Activated CD4-positive, alpha-beta T cell treated with anti-CD3 and anti-CD28 coated beads, Interleukin-10, Interleukin-2, amounts not matched to agents 100 ng/mL and 50 ng/mL, durations not matched to agents 16 hours and 8 hours (primary cell): ENCODE measurements at regions not wholly inside any gene's neighbourhood (a gene's known extent, or its start where the extent isn't known, plus 50 kb on each side); places are given as distances from the start of the nearest gene placed in this dataset.
A peak's percentile ranks its signal among the peaks of the same experiment; 100 is the strongest.
"Not testable (repeated sequence)": the region's sequence is repeated elsewhere in the genome, so short reads cannot be mapped to it uniquely, and the experiment has no call there.

Source experiments
- DNase-seq: peaks from one replicate; pipeline ENCODE4 v3.0.0-alpha.2; 2020

- DNase-seq = no peak
These were observed 592.8 kb upstream of the PCDH10 start for GRCh38 chr4:132556316-132556715.

- DNase-seq = no peak
These were observed 591.4 kb upstream of the PCDH10 start for GRCh38 chr4:132557660-132558059.

DNA sequence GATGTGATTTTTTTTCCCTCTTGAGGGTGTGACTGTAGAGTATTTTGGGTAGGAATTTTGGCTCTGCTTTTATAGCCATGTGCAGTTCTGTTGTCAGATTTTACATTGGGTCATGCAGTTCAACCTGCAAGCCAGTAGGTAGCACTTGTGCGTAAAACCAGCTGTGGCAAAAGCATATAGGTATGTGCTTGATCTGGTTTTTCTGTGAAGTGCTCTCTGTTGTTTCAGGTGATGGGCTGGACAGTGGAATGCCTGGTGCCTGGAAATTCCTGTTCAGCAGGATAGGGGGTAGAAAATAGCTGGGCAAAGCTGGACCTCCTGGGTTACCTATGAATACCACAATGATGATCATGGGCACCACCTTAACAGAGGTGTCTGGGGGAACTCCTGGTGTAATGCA lies 584.2 kb upstream of the PCDH10 start:
- no peak for DNase-seq

DNA sequence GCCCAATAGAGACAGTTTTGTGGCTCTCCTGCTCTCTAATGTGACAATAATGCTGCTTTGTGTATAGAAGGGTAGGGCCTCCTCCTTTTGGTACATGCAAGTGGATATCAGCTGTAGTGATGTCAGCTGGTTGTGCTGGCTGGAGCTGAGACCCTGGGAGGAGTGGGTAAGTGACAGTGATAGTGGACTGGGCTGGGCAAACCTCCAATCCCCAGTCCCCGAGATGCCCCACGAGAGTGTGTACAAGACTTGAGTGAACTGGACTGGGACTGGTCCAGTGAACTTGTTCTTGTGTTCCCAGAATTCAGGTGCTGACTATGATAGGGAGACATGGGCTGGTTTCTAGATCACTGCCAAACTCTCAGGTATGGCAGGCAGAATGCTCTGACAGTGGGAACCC lies 583.6 kb upstream of the PCDH10 start:
- DNase-seq = no peak

DNA sequence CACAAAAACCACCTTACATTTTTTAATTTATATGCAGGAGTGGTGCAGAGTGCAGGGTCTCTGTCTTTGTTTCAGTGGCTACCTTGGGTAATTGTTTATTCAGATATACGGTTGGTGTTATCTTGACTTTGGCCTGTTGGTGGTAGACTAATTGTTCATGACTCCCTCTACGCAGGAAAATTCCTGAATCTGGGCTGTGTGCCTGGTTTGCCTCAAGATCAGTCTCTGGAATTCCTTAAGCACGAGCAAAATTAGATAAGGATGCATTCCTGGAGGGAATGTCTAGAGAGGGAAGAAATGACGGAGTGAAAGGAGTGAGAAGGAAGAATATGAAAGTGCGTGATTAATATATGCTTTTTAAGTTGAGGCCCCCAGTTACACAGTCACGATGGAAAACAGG lies 576.9 kb upstream of the PCDH10 start:
- DNase-seq = no peak

- DNase-seq = no peak
These were observed 561.5 kb upstream of the PCDH10 start for GRCh38 chr4:132587626-132588025.

GRCh38 chr4:132592340-132592739 lies 556.8 kb upstream of the PCDH10 start:
- no peak for DNase-seq

DNA sequence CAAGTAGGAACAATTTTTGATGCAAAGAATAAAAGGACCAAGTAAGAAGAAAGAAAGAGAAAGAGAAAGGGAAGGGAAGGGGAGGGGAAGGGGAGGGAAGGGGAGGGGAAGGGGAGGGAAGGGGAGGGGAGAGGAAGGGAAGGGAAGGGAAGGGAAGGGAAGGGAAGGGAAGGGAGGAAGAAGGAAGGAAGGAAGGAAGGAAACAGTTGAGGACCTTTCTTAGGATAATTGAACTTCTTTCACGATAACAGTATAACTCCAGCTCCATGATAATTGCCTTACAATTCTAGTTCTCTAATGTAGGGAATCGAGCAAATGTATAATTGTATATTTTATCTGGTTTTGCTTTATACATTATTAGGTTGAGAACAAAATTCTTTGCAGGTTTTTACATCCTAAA lies 556.2 kb upstream of the PCDH10 start:
- no peak for DNase-seq

GRCh38 chr4:132593717-132594400 lies 555.2 kb upstream of the PCDH10 start:
- no peak for DNase-seq

- no peak for DNase-seq
These were observed 552.9 kb upstream of the PCDH10 start for GRCh38 chr4:132596186-132596585.

DNA sequence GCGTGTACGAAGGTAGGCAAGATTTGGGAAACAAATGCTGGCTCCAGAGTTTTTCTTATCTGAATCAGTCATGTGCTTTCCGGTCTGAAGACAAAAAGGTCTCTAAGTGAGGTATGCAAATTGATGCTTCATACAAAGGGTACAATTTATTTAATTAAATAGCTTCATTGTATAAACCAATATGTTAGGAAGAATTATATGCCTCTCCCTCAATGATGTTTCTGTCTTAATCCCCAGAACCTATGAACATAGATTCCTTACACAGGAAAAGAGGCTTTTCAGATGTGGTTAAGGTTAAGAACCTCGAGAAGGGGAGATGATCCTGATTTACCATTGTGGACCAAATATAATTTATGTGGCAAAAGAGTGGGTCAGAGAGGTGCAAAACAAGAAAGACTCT lies 543.5 kb upstream of the PCDH10 start:
- DNase-seq = no peak

- no peak for DNase-seq
These were observed 534.4 kb upstream of the PCDH10 start for GRCh38 chr4:132614682-132615081.

DNA sequence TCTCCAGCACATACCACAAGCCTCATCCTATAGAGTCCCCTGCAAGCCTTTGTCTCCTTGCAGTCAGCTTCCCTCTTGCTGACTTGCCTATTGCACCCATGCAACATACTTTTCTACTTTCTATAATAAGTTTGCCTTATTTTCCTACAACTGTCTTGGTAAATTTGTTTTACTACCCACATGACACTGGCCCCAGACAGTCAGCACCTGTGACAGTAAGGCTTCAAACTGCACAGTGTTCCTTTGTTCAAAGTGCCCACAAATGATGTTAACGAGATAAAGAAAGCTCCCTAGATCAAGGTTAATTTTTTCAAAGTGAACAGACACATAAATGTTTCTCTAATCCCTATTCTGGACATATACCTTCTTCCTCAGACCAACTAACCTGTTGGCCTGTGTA lies 529.1 kb upstream of the PCDH10 start:
- DNase-seq = no peak

DNA sequence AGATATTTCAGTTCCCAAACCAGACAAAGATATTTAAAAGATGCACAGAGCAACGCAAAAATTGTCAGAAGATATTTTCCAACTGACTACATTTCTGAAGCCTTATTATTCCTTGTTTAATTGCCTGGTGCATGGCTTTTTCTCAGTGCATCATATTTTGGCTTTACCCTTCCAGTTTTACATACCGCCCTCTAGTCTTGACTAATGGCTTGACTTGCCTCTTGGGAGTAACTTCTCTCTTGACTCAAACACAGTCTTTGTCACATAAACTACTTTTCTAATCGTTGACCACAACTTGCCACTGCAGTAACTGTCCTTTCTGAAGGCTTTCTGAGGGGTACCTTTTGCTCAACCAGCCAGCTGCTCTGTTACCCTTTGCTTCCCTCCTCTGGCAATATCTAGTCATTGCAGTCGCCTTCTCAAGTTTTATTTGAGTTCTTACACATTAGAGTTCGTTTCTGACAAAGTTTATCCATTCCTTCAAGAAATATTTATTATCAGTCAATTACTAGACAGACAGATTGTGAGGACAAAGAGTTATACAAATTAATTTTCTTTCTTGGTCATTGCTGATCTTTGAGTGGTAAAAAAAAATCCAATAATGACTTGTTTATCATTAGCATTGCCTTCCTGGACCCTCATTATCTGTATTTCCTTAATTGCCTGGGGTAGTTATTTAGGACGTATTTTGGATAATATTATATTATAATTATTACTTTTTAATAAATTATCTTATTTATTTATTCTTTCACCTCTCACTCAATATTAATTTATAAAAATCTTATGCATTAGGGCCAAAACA lies 506.9 kb upstream of the PCDH10 start:
- DNase-seq = peak; percentile 22

DNA sequence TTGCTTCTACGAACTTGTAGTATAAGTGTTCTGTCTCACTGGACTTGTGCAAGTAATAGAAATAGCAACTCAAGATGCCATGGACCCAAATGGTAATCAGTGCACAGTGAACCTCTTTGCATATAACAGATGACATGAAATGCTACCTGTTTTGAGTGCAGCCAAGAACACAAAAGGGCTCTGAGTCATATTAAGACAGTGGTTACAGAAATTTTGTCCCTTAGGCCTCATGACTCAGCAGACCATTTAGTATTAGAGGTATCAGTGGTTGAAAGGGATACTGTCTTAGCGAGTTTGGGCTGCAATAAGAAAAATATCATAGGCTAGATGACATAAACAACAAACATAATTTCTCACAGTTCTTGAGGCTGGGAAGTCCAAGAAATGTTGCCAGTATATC lies 502.9 kb upstream of the PCDH10 start:
- DNase-seq = peak; percentile 19

GRCh38 chr4:132651196-132651595 lies 497.9 kb upstream of the PCDH10 start:
- no peak for DNase-seq

GRCh38 chr4:132660181-132660580 lies 488.9 kb upstream of the PCDH10 start:
- DNase-seq = no peak

DNA sequence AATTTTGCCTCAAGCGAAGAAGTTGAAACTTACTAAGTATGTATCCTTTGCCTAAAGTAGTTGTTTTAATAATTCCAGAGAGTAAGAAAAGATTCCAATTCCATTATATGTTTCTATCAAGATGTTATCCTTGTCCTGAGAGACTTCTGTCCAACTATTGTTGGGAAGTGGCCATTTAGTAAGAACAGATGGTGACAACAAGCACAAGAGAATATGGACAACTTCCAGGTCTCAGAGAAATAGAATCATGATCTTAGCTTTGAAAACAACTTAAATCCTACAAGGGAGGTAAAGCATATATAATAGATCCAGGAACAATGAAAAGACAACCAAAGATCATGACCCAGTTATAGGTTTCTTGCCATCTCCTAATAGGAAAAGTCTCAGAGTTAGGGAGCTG lies 486.6 kb upstream of the PCDH10 start:
- DNase-seq = no peak

DNA sequence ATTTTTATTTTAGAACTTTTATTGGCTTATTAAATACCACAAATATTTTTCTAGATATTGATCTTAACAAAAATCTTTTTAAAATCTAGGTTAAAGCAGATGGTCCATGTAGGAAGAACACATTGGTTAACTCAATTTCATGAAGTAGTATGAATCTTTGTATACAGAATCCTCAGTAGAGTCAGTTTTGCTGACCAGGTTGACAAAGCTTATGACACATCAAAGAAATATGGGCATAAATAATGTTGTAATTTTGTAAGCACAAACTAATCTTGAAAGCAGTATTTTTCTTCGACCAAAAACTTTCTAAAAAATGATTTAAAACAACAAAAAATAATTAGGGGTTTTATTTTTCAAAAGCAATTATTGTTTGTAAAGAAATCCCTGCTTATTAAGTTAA lies 479.3 kb upstream of the PCDH10 start:
- DNase-seq = no peak

DNA sequence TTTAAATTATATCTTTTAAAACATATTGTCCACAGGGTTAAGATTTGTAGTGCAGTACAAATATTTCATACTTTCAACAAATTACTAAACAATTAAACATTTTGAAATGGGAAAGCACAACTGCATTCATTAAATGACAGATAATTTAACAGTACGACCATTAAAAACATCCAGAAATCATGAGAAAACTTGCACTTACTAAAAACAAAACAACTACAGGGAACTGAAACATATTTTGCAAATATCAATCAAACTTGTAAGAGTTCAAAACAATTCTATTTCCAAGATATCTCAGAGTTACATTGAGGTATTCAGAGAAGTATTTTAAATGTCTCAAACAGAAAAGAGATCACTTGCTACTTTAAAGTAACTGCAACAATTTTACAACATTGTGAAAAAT lies 478.5 kb upstream of the PCDH10 start:
- DNase-seq = no peak

- no peak for DNase-seq
These were observed 465.1 kb upstream of the PCDH10 start for GRCh38 chr4:132683957-132684356.

GRCh38 chr4:132691026-132691425 lies 458.1 kb upstream of the PCDH10 start:
- DNase-seq = no peak

DNA sequence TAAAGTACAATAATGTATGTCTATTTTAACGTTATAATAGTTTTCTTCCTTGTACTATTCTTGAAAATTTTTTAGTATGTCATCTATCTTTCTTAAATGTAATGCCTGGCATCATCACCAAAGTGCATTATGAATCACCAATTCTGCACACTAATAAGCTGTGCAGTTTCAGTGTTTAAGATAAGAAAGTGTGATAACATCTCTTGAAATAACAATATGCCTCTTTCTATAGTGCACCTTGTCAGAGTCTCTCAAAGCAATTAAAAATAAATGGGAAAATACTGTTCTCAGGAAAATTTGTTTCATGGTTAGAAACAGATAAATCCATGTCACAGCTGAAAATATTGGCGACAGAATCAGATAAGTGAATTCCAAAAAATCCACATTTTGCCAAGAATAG lies 457.4 kb upstream of the PCDH10 start:
- no peak for DNase-seq

GRCh38 chr4:132694775-132695174 lies 454.3 kb upstream of the PCDH10 start:
- no peak for DNase-seq

- DNase-seq = not testable (repeated sequence)
These were observed 451.6 kb upstream of the PCDH10 start for GRCh38 chr4:132697505-132697904.
